ENCODE measurements at regions not wholly inside any gene's neighbourhood (a gene's known extent, or its start where the extent isn't known, plus 50 kb on each side); places are given as distances from the start of the nearest gene placed in this dataset.

DNA sequence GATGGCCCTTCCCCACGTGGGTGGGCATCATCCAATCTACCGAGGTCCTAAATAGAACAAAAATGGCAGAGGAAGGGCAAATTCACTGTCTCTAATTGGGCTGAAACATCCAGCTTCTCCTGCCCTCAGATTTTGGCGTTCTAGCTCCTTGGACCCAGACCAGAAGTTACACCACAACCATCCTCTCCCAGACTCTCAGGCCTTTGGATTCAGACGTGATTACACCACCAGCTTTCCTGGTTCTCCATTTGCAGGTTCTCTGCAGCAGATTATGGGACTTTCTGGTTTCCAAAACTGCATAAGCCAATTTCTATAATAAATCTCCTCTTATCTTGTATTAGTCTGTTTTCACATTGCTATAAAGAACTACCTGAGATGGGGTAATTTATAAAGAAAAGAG, 73.6 kb upstream of the STARD4 start:
- TF ChIP-seq, protein P1, sequence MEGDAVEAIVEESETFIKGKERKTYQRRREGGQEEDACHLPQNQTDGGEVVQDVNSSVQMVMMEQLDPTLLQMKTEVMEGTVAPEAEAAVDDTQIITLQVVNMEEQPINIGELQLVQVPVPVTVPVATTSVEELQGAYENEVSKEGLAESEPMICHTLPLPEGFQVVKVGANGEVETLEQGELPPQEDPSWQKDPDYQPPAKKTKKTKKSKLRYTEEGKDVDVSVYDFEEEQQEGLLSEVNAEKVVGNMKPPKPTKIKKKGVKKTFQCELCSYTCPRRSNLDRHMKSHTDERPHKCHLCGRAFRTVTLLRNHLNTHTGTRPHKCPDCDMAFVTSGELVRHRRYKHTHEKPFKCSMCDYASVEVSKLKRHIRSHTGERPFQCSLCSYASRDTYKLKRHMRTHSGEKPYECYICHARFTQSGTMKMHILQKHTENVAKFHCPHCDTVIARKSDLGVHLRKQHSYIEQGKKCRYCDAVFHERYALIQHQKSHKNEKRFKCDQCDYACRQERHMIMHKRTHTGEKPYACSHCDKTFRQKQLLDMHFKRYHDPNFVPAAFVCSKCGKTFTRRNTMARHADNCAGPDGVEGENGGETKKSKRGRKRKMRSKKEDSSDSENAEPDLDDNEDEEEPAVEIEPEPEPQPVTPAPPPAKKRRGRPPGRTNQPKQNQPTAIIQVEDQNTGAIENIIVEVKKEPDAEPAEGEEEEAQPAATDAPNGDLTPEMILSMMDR (IDR thresholded peaks at IDR 0.05) = no peak
- TF ChIP-seq POLR2A (IDR thresholded peaks at IDR 0.05; ENCODE audit: low read depth) = no peak
- no peak for TF ChIP-seq POLR2AphosphoS5 (IDR thresholded peaks at IDR 0.05)

Measured in esophagus muscularis mucosa (tissue), 3 donors.